ENCODE measurements at regions not wholly inside any gene's neighbourhood (a gene's known extent, or its start where the extent isn't known, plus 50 kb on each side); places are given as distances from the start of the nearest gene placed in this dataset.
A peak's percentile ranks its signal among the peaks of the same experiment; 100 is the strongest.

DNA sequence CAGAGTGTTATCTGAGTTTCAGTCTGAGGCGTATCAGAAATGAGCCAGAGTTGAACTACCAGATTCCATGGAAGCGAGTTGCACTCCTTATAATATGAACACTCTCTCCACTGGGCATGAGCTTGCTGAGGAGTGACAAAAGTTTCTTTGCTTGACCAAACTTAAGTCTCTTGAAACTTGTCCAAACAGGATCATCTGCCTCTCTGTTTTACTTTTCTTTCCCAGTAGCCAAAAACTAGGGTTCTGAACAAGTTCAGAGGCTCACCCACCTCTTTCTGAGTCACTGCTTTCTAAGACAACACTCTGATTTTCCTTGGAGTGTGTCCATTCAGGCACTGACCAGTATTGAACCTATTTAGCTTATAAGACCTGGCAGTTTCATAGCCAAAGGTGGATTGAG lies 233.2 kb upstream of the TCF4 start:
- in situ Hi-C loops (cut with MboI; ENCODE audit: low pct_unique_long_range_greater_than_20kb, low sequenced_read_pairs): no loop called here
- no peak for DNase-seq

DNA sequence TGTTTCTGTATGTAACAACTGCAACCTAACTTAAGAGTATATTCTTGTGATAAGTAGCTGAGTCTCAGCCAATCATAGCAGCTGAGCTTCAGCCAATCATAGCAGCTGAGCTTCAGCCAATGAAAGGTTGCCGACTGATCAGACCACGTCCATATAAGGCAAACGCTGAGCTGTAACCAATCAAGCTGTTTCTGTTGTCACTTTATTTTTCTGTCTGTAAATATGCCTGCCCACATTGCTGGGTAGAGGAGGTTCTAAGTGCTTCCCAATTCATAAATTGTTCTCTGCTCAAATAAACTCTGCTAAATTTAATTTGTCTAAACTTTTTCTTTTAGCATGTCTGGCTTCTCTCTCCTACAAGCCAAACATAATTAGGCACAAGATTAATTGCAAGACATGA lies 231.5 kb upstream of the TCF4 start:
- no peak for DNase-seq
- in situ Hi-C loops (cut with MboI; ENCODE audit: low pct_unique_long_range_greater_than_20kb, low sequenced_read_pairs): no loop called here

DNA sequence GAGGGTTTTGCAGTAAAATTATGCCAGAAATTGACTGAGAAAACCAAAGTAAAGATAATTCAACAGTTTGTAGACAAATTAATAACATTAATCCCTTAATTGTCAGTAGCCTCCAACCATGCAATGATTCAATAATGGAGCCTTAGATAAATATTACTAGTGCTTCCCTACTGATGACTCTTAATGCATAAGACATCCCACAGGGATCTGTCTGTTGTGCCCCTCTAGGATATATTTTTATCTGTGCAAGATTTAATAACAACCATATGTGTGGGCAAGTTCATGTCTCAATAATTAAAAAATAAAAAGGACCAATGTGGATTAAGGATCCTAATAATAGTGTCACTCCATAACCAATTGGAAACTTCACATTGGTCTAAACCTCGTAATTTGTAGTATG lies 230.3 kb upstream of the TCF4 start:
- DNase-seq: no peak
- in situ Hi-C loops (cut with MboI; ENCODE audit: low pct_unique_long_range_greater_than_20kb, low sequenced_read_pairs): no loop called here

DNA sequence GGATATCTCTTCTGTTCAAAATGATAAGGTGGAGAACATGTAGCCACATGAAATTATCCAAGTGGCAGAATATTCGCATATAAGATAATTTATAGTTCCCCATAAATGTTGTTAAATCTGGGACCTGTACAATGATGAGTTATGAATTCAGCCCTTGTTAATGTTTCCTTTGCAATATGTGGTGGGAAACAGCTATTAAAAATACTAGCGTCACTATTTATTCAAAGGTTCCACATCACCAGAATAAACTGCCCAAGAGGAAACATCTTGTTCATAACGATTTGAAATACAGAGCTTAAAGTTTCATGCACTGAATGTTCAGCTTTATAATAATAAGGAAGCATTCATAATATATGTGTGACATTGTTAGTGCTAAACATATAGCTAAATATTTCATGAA lies 223.9 kb upstream of the TCF4 start:
- in situ Hi-C loops (cut with MboI; ENCODE audit: low pct_unique_long_range_greater_than_20kb, low sequenced_read_pairs): no loop called here
- no peak for DNase-seq

DNA sequence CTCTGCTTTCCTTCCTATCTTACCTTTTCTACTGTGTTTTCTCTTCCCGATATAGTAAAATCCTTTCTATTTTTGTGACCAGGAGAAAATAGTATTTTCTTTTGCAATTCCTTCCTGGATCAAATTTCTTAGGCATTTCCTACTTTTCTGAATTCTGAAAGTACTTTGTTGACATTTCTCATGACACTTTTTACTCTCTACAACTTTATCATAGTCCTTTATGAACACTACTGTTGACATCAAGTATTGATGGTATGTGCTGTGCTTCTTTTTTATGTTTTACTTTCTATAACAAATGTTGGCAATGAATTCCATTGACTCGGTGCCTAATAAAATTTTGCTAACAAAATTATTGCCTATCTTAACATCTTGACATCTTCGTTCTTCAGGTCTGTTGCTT lies 217.7 kb upstream of the TCF4 start:
- no peak for DNase-seq
- in situ Hi-C loops (cut with MboI; ENCODE audit: low pct_unique_long_range_greater_than_20kb, low sequenced_read_pairs): no loop called here

DNA sequence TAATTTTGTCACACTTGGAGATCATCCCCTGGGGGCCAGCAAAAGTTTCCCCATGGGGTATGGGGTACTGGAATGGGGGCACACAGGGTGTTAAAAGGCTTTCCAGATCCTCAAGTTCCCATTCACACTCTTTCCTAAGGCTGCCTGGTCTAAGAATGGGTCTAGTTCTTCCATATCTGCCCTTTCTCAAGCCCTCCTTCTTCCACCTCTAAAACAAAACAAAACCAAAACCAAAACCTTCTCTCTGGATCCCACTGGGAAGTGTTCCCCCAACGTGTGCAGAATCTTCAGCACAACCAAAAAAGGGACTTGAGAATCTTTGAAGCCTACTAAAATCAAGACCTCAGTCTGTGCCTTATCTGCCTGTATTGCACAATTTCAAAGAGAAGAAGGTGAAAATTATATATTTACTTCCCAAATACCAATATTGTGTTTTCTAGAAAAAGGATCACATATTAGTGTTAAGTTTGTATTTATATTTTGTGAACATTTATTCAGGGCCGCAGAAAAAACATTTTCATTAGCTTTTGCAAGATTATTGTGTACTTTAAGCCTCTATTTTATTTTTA lies 207.2 kb upstream of the TCF4 start:
- in situ Hi-C loops (cut with MboI; ENCODE audit: low pct_unique_long_range_greater_than_20kb, low sequenced_read_pairs): loop anchor here (25.0 kb wide), 1 partner anchor 383 kb away; no protein-coding TSS in a partner anchor
- no peak for DNase-seq

GRCh38 chr18:55794288-55795052 lies 206.5 kb upstream of the TCF4 start:
- DNase-seq: no peak
- in situ Hi-C loops (cut with MboI; ENCODE audit: low pct_unique_long_range_greater_than_20kb, low sequenced_read_pairs): loop anchor here (25.0 kb wide), 1 partner anchor 382 kb away; no protein-coding TSS in a partner anchor

DNA sequence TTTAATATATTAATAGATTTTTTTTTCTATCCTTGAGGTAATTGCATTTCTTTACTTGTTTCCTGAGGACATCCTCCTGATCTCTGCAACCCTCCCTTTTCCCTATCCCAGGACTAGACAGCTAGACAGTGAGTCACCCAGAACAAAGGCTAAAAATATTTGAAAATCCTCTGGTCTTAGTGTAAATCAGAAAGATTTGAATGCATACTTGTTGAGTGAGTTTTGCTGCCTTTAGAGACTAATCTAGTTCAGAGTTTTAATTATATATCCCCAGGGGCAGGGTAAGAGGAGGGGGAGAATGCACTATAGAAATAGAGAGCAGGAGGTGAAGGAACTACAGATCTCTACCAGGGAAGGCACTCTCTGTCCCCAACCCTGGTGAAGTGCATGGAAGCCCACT lies 202.3 kb upstream of the TCF4 start:
- in situ Hi-C loops (cut with MboI; ENCODE audit: low pct_unique_long_range_greater_than_20kb, low sequenced_read_pairs): loop anchor here (25.0 kb wide), 1 partner anchor 378 kb away; no protein-coding TSS in a partner anchor
- DNase-seq: no peak

- in situ Hi-C loops (cut with MboI; ENCODE audit: low pct_unique_long_range_greater_than_20kb, low sequenced_read_pairs): loop anchor here (25.0 kb wide), 1 partner anchor 375 kb away; no protein-coding TSS in a partner anchor
- DNase-seq: no peak
These were observed 199.6 kb upstream of the TCF4 start for GRCh38 chr18:55787536-55788073.

- in situ Hi-C loops (cut with MboI; ENCODE audit: low pct_unique_long_range_greater_than_20kb, low sequenced_read_pairs): loop anchor here (25.0 kb wide), 1 partner anchor 374 kb away; no protein-coding TSS in a partner anchor
- DNase-seq: no peak
These were observed 198.8 kb upstream of the TCF4 start for GRCh38 chr18:55786651-55787272.

- in situ Hi-C loops (cut with MboI; ENCODE audit: low pct_unique_long_range_greater_than_20kb, low sequenced_read_pairs): loop anchor here (25.0 kb wide), 1 partner anchor 372 kb away; no protein-coding TSS in a partner anchor
- no peak for DNase-seq
These were observed 195.9 kb upstream of the TCF4 start for GRCh38 chr18:55783921-55784320.

DNA sequence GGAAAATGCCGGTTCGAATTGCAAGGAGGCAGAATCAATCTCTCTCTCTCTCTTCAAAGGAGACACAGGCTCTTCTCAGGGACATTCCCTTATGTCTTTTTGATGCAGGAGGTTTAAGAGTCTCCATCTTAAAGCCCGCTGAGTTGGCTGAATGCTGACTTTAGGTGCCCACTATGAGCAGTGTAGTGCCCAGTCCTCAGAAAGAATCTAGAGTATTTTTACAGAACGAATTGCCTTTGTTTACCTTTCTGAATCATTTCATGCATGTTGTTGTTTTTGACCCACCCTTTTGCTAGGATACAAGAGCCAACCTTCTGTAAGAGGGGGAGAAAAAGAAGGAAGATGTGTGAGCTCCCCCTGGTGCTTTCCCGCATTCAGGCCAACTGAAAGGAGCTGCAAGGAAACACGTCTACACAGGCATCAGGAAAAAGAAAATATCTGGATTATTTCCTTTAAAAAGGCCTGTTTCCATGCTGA lies 193.5 kb upstream of the TCF4 start:
- DNase-seq: peak; percentile 69
- in situ Hi-C loops (cut with MboI; ENCODE audit: low pct_unique_long_range_greater_than_20kb, low sequenced_read_pairs): loop anchor here (25.0 kb wide), 1 partner anchor 369 kb away; no protein-coding TSS in a partner anchor

- in situ Hi-C loops (cut with MboI; ENCODE audit: low pct_unique_long_range_greater_than_20kb, low sequenced_read_pairs): loop anchor here (25.0 kb wide), 1 partner anchor 368 kb away; no protein-coding TSS in a partner anchor
- DNase-seq: peak; percentile 16
These were observed 192.6 kb upstream of the TCF4 start for GRCh38 chr18:55780586-55781071.

GRCh38 chr18:55779691-55780585 lies 191.9 kb upstream of the TCF4 start:
- in situ Hi-C loops (cut with MboI; ENCODE audit: low pct_unique_long_range_greater_than_20kb, low sequenced_read_pairs): loop anchor here (25.0 kb wide), 1 partner anchor 368 kb away; no protein-coding TSS in a partner anchor
- DNase-seq: peak; percentile 28

GRCh38 chr18:55778788-55779690 lies 191.0 kb upstream of the TCF4 start:
- DNase-seq: peak; percentile 77
- in situ Hi-C loops (cut with MboI; ENCODE audit: low pct_unique_long_range_greater_than_20kb, low sequenced_read_pairs): loop anchor here (25.0 kb wide), 1 partner anchor 367 kb away; no protein-coding TSS in a partner anchor

DNA sequence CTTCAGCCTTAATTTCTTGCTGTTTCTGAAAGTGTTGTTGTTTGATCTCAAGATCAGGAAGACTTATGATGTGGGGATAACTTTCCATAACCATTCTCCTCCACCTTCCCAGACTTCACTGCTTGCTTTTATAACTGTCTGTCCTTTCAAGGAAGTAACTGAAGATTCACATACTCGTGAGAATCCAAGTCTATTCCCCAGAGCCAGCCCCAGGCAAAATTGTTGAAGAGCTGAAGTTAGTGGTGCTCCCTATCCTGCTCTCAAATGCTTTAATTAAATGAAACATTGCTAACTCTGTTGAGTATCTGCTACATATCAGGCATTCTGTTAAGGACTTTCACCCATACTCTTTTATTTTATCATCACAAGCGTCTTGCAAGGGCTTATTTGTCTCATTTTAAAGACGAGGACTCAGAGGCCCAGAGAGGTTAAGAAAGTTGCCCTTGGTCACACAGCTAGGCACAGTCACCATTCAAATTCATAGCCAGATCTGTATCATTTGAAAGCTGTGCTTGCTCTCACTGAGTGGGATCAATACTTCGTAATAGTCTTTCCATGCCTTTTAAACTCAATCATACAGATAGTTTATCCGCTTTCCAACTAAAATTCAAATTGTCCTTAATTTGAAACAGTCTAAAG lies 189.8 kb upstream of the TCF4 start:
- no peak for DNase-seq
- in situ Hi-C loops (cut with MboI; ENCODE audit: low pct_unique_long_range_greater_than_20kb, low sequenced_read_pairs): loop anchor here (25.0 kb wide), 1 partner anchor 365 kb away; no protein-coding TSS in a partner anchor

DNA sequence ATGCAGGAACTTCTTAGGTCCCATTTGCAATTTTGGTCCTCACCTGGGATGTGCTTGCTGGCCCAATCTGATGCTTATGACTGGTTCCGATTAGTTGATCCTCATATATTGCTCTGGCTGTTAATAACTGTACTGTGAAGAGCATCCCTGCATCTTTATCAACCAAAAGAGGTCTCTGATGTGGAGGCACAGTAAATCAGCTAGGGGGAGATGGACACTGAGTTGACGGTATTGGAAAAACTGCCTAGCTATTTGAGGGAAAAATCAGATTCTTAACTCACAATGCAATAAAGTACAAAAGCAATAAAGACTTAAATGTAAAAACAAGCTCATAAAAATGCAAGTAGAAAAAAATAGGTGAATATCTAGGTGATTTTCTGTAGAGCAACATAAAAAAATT lies 188.0 kb upstream of the TCF4 start:
- in situ Hi-C loops (cut with MboI; ENCODE audit: low pct_unique_long_range_greater_than_20kb, low sequenced_read_pairs): loop anchor here (25.0 kb wide), 1 partner anchor 364 kb away; no protein-coding TSS in a partner anchor
- no peak for DNase-seq

Measured in KBM-7 (cell line).